CD4-positive, alpha-beta T cell treated with Interleukin-17A for 1 hour (primary cell): ENCODE measurements at regions not wholly inside any gene's neighbourhood (a gene's known extent, or its start where the extent isn't known, plus 50 kb on each side); places are given as distances from the start of the nearest gene placed in this dataset.

Experiments used
- DNase-seq: peaks from one replicate; pipeline ENCODE4 v3.0.0-alpha.2; 2020

- DNase-seq: no peak
Measured at GRCh38 chr3:28835249-28835648, 445.6 kb upstream of the RBMS3 start.

GRCh38 chr3:28835751-28836150 lies 445.1 kb upstream of the RBMS3 start:
- DNase-seq: no peak

- no peak for DNase-seq
Measured at GRCh38 chr3:28836199-28836598, 444.7 kb upstream of the RBMS3 start.

- DNase-seq: no peak
Measured at GRCh38 chr3:28840976-28841376, 439.9 kb upstream of the RBMS3 start.

- no peak for DNase-seq
Measured at GRCh38 chr3:28841441-28841840, 439.4 kb upstream of the RBMS3 start.

- DNase-seq: no peak
Measured at GRCh38 chr3:28844298-28845005, 436.4 kb upstream of the RBMS3 start.

- no peak for DNase-seq
Measured at GRCh38 chr3:28845006-28845324, 435.9 kb upstream of the RBMS3 start.

GRCh38 chr3:28846971-28847478 lies 433.8 kb upstream of the RBMS3 start:
- DNase-seq: no peak

- no peak for DNase-seq
Measured at GRCh38 chr3:28847736-28848135, 433.1 kb upstream of the RBMS3 start.

- DNase-seq: no peak
Measured at GRCh38 chr3:28850186-28850585, 430.7 kb upstream of the RBMS3 start.

- no peak for DNase-seq
Measured at GRCh38 chr3:28853830-28854229, 427.0 kb upstream of the RBMS3 start.

GRCh38 chr3:28856796-28857195 lies 424.1 kb upstream of the RBMS3 start:
- DNase-seq: no peak

GRCh38 chr3:28859897-28860296 lies 421.0 kb upstream of the RBMS3 start:
- no peak for DNase-seq

GRCh38 chr3:28860307-28860706 lies 420.6 kb upstream of the RBMS3 start:
- DNase-seq: no peak

GRCh38 chr3:28863186-28863585 lies 417.7 kb upstream of the RBMS3 start:
- DNase-seq: no peak

GRCh38 chr3:28867836-28868235 lies 413.0 kb upstream of the RBMS3 start:
- no peak for DNase-seq

GRCh38 chr3:28868897-28869296 lies 412.0 kb upstream of the RBMS3 start:
- no peak for DNase-seq

GRCh38 chr3:28877912-28878311 lies 403.0 kb upstream of the RBMS3 start:
- DNase-seq: no peak

GRCh38 chr3:28890373-28890772 lies 390.5 kb upstream of the RBMS3 start:
- no peak for DNase-seq

GRCh38 chr3:28891485-28891884 lies 389.4 kb upstream of the RBMS3 start:
- DNase-seq: no peak

- no peak for DNase-seq
Measured at GRCh38 chr3:28900301-28900700, 380.6 kb upstream of the RBMS3 start.

GRCh38 chr3:28901018-28901417 lies 379.9 kb upstream of the RBMS3 start:
- no peak for DNase-seq

- DNase-seq: no peak
Measured at GRCh38 chr3:28903171-28903601, 377.7 kb upstream of the RBMS3 start.

- DNase-seq: no peak
Measured at GRCh38 chr3:28905798-28906197, 375.1 kb upstream of the RBMS3 start.

GRCh38 chr3:28906561-28907310 lies 374.1 kb upstream of the RBMS3 start:
- no peak for DNase-seq
